Brain microvascular endothelial cell (primary cell): ENCODE measurements at regions not wholly inside any gene's neighbourhood (a gene's known extent, or its start where the extent isn't known, plus 50 kb on each side); places are given as distances from the start of the nearest gene placed in this dataset.

ENCODE experiments used
- DNase-seq: peaks from one replicate; pipeline ENCODE4 v3.0.0-alpha.2; 2020
- H3K27ac ChIP-seq: fragments of 250-450 bp; sonication (Bioruptor Pico); 2 replicates; pipeline ENCODE4 v1.5.1; 2020; ENCODE audit warnings: mild to moderate bottlenecking, moderate library complexity
- H3K27me3 ChIP-seq: fragments of 250-450 bp; sonication (Bioruptor Pico); replicated peaks from 2 replicates; pipeline ENCODE4 v1.5.1; 2020; ENCODE audit warnings: mild to moderate bottlenecking
- H3K36me3 ChIP-seq: fragments of 250-450 bp; sonication (Bioruptor Pico); replicated peaks from 2 replicates; pipeline ENCODE4 v1.5.1; 2020; ENCODE audit warnings: mild to moderate bottlenecking
- H3K4me3 ChIP-seq: 2 replicates; pipeline ENCODE4 v1.5.1; 2011; ENCODE audit warnings: low read depth, mild to moderate bottlenecking, control low read depth, low read length, moderate library complexity
- in situ Hi-C: cut with HindIII; loops from 2 replicates; pipeline ENCODE4 v1.10.0; 2017; ENCODE audit warnings: low sequenced_read_pairs, low pct_ligation_motif_present
- TF ChIP-seq, protein P1 (sequence below): IDR thresholded peaks from 2 replicates; pipeline ENCODE4 v1.5.1; 2011; ENCODE audit warnings: low read depth, mild to moderate bottlenecking, moderate library complexity, low read length, control low read depth, inconsistent platforms; ENCODE audit errors: missing control alignments

GRCh38 chr4:96186593-96186992 lies 346.7 kb downstream of the PDHA2 start:
- in situ Hi-C loops, result no loop called here
- DNase-seq, result no peak
- H3K27me3 ChIP-seq, result no peaks in the 10 kb centered on the region
- no peak overlapping the region for H3K27ac ChIP-seq
- TF ChIP-seq, protein P1, sequence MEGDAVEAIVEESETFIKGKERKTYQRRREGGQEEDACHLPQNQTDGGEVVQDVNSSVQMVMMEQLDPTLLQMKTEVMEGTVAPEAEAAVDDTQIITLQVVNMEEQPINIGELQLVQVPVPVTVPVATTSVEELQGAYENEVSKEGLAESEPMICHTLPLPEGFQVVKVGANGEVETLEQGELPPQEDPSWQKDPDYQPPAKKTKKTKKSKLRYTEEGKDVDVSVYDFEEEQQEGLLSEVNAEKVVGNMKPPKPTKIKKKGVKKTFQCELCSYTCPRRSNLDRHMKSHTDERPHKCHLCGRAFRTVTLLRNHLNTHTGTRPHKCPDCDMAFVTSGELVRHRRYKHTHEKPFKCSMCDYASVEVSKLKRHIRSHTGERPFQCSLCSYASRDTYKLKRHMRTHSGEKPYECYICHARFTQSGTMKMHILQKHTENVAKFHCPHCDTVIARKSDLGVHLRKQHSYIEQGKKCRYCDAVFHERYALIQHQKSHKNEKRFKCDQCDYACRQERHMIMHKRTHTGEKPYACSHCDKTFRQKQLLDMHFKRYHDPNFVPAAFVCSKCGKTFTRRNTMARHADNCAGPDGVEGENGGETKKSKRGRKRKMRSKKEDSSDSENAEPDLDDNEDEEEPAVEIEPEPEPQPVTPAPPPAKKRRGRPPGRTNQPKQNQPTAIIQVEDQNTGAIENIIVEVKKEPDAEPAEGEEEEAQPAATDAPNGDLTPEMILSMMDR, result no peak
- no peak overlapping the region for H3K4me3 ChIP-seq
- no peaks in the 10 kb centered on the region for H3K36me3 ChIP-seq

DNA sequence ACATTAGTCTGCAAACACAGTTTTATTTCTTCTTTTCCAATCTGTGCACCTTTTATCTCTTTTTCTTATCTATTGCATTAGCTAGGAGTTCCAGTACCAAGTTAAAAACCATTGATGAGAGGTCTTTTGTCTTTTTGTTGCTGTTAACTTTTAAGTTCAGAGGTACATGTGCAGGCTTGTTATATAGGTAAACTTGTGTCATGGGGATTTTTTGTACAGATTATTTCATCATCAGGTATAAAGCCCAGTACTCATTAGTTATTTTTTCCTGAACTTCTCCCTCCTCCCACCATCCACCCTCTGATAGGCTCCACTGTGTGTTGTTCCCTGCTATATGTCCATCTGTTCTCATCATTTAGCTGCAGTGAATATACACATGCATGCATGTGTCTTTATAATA lies 349.9 kb downstream of the PDHA2 start:
- no peaks in the 10 kb centered on the region for H3K36me3 ChIP-seq
- TF ChIP-seq, protein P1, result no peak
- H3K27me3 ChIP-seq, result no peaks in the 10 kb centered on the region
- DNase-seq, result no peak
- in situ Hi-C loops, result no loop called here
- no peak overlapping the region for H3K4me3 ChIP-seq
- H3K27ac ChIP-seq, result no peak overlapping the region

GRCh38 chr4:96193061-96193460 lies 353.2 kb downstream of the PDHA2 start:
- DNase-seq, result no peak
- H3K27ac ChIP-seq, result no peak overlapping the region
- H3K27me3 ChIP-seq, result no peaks in the 10 kb centered on the region
- no peak overlapping the region for H3K4me3 ChIP-seq
- in situ Hi-C loops, result no loop called here
- no peaks in the 10 kb centered on the region for H3K36me3 ChIP-seq
- TF ChIP-seq, protein P1, result no peak

- DNase-seq, result no peak
- Histone ChIP-seq H3K4me3 (no peak overlapping the region), H3K36me3 (no peaks in the 10 kb centered on the region), H3K27me3 (no peaks in the 10 kb centered on the region), H3K27ac (no peak overlapping the region)
- in situ Hi-C loops, result no loop called here
- TF ChIP-seq, protein P1, result no peak
Measured at GRCh38 chr4:96194993-96195392, 355.1 kb downstream of the PDHA2 start.

DNA sequence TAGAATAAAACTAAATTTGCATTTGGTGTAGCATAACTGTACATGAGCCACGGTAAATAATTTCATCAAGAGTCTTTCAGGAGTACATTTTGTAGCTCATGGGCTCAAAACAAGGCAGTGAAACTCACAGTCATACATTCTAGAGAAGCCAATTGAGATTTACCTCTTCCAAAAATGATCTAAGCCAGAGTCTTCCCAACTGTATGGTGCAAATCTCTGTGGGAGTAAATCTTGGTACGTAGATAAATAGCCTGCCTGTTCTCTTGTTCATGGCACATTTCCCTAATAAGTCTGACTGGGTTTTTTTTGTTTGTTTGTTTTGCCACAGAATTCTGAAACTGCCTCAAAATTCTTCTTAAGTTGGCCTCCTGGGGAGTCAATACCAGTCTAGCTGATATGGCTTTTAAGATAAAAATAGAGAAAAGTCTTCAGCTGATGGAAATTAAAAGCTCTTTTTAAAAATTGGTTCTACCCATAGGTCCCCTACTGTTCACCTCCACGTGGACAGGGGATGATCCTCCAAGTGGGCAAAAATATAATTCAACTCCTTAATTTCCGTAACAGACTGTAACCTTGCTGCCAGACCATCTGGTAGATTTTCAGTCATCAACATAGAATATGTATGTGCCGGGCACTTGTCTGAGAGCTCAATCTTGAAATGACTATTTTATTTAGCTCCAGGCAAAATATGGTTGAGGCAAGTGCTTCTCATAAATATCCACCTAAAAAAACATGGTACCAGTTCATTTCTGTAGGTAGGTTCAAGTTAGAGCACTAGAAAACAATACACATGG lies 365.4 kb downstream of the PDHA2 start:
- in situ Hi-C loops, result no loop called here
- H3K4me3 ChIP-seq, result no peak overlapping the region

More for the DNA sequence above, 365.4 kb downstream of the PDHA2 start:
- H3K27me3 ChIP-seq, result no peaks in the 10 kb centered on the region
- DNase-seq, result no peak
- TF ChIP-seq, protein P1, result no peak
- H3K36me3 ChIP-seq, result no peaks in the 10 kb centered on the region
- H3K27ac ChIP-seq, result no peak overlapping the region
